HepG2 (cell line): ENCODE measurements at regions not wholly inside any gene's neighbourhood (a gene's known extent, or its start where the extent isn't known, plus 50 kb on each side); places are given as distances from the start of the nearest gene placed in this dataset.

Experiments
- ATAC-seq: fragments of 200-7000 bp; cut with Tn5 transposase; 3 replicates; pipeline ENCODE4 v1.9.1; 2020; ENCODE audit warnings: mild to moderate bottlenecking, moderate library complexity
- BruUV-seq: library from RNA; stranded (reverse); fragments of 400-500 nt; replicated peaks from 2 replicates; lab custom pipeline; 2021; lab: Mats Ljungman, UMichigan
- CTCF ChIA-PET: fragments of 300-600 bp; formaldehyde crosslinking; extraction: SDS; loops from one replicate; lab custom pipeline; 2021; ENCODE audit warnings: low total read pairs, inconsistent platforms, low intra/inter-chr PET ratio; lab: Yijun Ruan, JAX
- POLR2A ChIA-PET: fragments of 350-600 bp; sonication (Branson Sonifier 250); formaldehyde crosslinking; loops from one replicate; lab custom pipeline; 2020; ENCODE audit warnings: antibody characterized with exemption, inconsistent platforms; lab: Yijun Ruan, JAX
- DNase-seq: peaks from one replicate; pipeline ENCODE4 v3.0.0-alpha.2; 2015; ENCODE audit warnings: low spot score
- FAIRE-seq: peaks from 3 replicates; lab custom pipeline; 2011; peaks lifted over from hg19 to GRCh38; lab: Jason Lieb, UNC
- H2AFZ ChIP-seq: one replicate; pipeline ENCODE4 v1.6.1; 2011; ENCODE audit warnings: low read length, inconsistent platforms
- H3K27ac ChIP-seq: fragments of 300-600 bp; 3 replicates; pipeline ENCODE4 v1.8.0; 2011; ENCODE audit warnings: mixed run types, mild to moderate bottlenecking, mixed read lengths, low read length, inconsistent platforms; ENCODE audit not compliant: insufficient read depth; ENCODE audit errors: extremely low read length
- H3K27me3 ChIP-seq, 2 experiments: fragments of 200-600 bp in 1 of 2; 2 replicates in 1 of 2; 3 replicates in 1 of 2; pipeline versions ENCODE4 v1.6.0 to v1.8.0; 2011; ENCODE audit warnings: low read length in 2 of 2, mild to moderate bottlenecking in 2 of 2, moderate library complexity in 2 of 2, inconsistent platforms in 1 of 2; ENCODE audit not compliant: insufficient read depth in 2 of 2, control insufficient read depth in 1 of 2
- H3K36me3 ChIP-seq, 2 experiments: fragments of 200-600 bp in 1 of 2; replicated peaks in 1 of 2; 2 replicates in 1 of 2; 3 replicates in 1 of 2; pipeline versions ENCODE4 v1.5.1 to v1.8.0; 2011; ENCODE audit warnings: low read length in 2 of 2, inconsistent platforms in 1 of 2; ENCODE audit not compliant: insufficient read depth in 2 of 2, control insufficient read depth in 1 of 2
- H3K4me1 ChIP-seq: 2 replicates; pipeline ENCODE4 v1.5.1; 2012; ENCODE audit warnings: low read length, inconsistent platforms; ENCODE audit not compliant: insufficient read depth
- H3K4me2 ChIP-seq: 2 replicates; pipeline ENCODE4 v1.6.0; 2011; ENCODE audit warnings: low read depth, low read length, inconsistent platforms
- H3K4me3 ChIP-seq, 3 experiments: fragments of 200-600 bp in 1 of 3; sonication (generic), shearing (Covaris generic) in 1 of 3; replicated peaks in 1 of 3; 2 replicates each; pipeline ENCODE4 v1.5.1; 2011 to 2016; ENCODE audit warnings: low read length in 3 of 3, inconsistent platforms in 2 of 3, low read depth in 2 of 3, mild to moderate bottlenecking in 2 of 3, control low read depth in 1 of 3, mixed read lengths in 1 of 3; ENCODE audit not compliant: insufficient read depth in 1 of 3
- H3K79me2 ChIP-seq: one replicate; pipeline ENCODE4 v1.6.1; 2011; ENCODE audit warnings: low read length, inconsistent platforms; ENCODE audit not compliant: insufficient read depth
- H3K9ac ChIP-seq: 2 replicates; pipeline ENCODE4 v1.6.0; 2011; ENCODE audit warnings: mild to moderate bottlenecking, low read depth, low read length, inconsistent platforms; ENCODE audit not compliant: insufficient read depth
- H3K9me3 ChIP-seq: 2 replicates; pipeline ENCODE4 v1.5.1; 2012; ENCODE audit warnings: mild to moderate bottlenecking, low read length
- H4K20me1 ChIP-seq: 2 replicates; pipeline ENCODE4 v1.6.0; 2011; ENCODE audit warnings: inconsistent platforms, mild to moderate bottlenecking, low read length, moderate library complexity; ENCODE audit not compliant: insufficient read depth
- ATF6 ChIP-seq: sonication (generic); formaldehyde crosslinking; conservative IDR thresholded peaks from 2 replicates; pipeline ENCODE4 v1.4.0; 2020; ENCODE audit warnings: missing genetic modification reagents
- IRX3 ChIP-seq: sonication (generic); formaldehyde crosslinking; IDR thresholded peaks from 2 replicates; pipeline ENCODE4 v1.8.1; 2023; ENCODE audit warnings: mild to moderate bottlenecking, low read depth, missing genetic modification reagents, borderline replicate concordance
- MTA3 ChIP-seq: sonication (generic); formaldehyde crosslinking; IDR thresholded peaks from 2 replicates; pipeline ENCODE4 v1.4.0; 2020; ENCODE audit warnings: missing genetic modification reagents
- NCOA5 ChIP-seq: sonication (generic); formaldehyde crosslinking; IDR thresholded peaks from 2 replicates; pipeline ENCODE4 v1.4.0; 2020; ENCODE audit warnings: missing genetic modification reagents
- ZBED4 ChIP-seq: sonication (generic); formaldehyde crosslinking; IDR thresholded peaks from 2 replicates; pipeline ENCODE4 v1.4.0; 2020; ENCODE audit warnings: missing genetic modification reagents, borderline replicate concordance
- ZNF263 ChIP-seq: sonication (generic); formaldehyde crosslinking; IDR thresholded peaks from 2 replicates; pipeline ENCODE4 v1.4.0; 2020; ENCODE audit warnings: missing genetic modification reagents
- ZNF33B ChIP-seq: sonication (generic); formaldehyde crosslinking; IDR thresholded peaks from 2 replicates; pipeline ENCODE4 v1.5.1; 2020; ENCODE audit warnings: mild to moderate bottlenecking, missing genetic modification reagents
- ZNF768 ChIP-seq: sonication (generic); formaldehyde crosslinking; IDR thresholded peaks from 2 replicates; pipeline ENCODE4 v1.4.0; 2020; ENCODE audit warnings: missing genetic modification reagents
- ZNF770 ChIP-seq: sonication (generic); formaldehyde crosslinking; IDR thresholded peaks from 2 replicates; pipeline ENCODE4 v1.5.0; 2020; ENCODE audit warnings: mild to moderate bottlenecking, missing genetic modification reagents
- WGBS: methylation state at CpG from one replicate; pipeline ENCODE4 v1.1.6; 2017; ENCODE audit warnings: low lambda C conversion rate; 5-methylcytosine and 5-hydroxymethylcytosine counted together
- in situ Hi-C: cut with HindIII; loops from 2 replicates; pipeline ENCODE4 v1.10.0; 2017; ENCODE audit warnings: low pct_unique_long_range_greater_than_20kb; ENCODE audit not compliant: extremely low pct_ligation_motif_present
- intact Hi-C: fragments of 100-400 bp; cut with micrococcal nuclease; formaldehyde crosslinking; loops from one replicate; pipeline ENCODE4 v1.10.0; 2022; ENCODE audit not compliant: unreplicated experiment

- no peak for TF ChIP-seq NCOA5 (CRISPR knock-in tag)
- TF ChIP-seq MTA3 (CRISPR knock-in tag) = no peak
- TF ChIP-seq ATF6 = no peak
- no peak for TF ChIP-seq ZNF33B (CRISPR knock-in tag)
- no peak for TF ChIP-seq ZNF770 (CRISPR knock-in tag)
- TF ChIP-seq ZNF768 = peak; percentile 22; the same call in 1 of the 2 replicates
- no peak for TF ChIP-seq IRX3 (CRISPR knock-in tag)
- no peak for TF ChIP-seq ZBED4 (CRISPR knock-in tag)
- TF ChIP-seq ZNF263 (CRISPR knock-in tag) = no peak
- TF ChIP-seq, all 625 proteins: peak for 1
- Histone ChIP-seq H3K9ac (no peak overlapping the region), H3K4me1 (no peaks in the 10 kb centered on the region), H4K20me1 (no peaks in the 10 kb centered on the region), H3K9me3 (peaks cover 39% of the 10 kb centered on the region), H3K27ac (no peak overlapping the region), H3K36me3 (no peaks in the 10 kb centered on the region), H3K4me2 (no peak overlapping the region), H2AFZ (no peak overlapping the region), H3K79me2 (no peaks in the 10 kb centered on the region), H3K4me3 (no peak overlapping the region), H3K27me3 (0 out of 5 replicates have a peak, but pooled peaks cover 0 to 2% of the 10 kb centered on the region in 2 experiments)
- BruUV-seq = no TSS peak
- FAIRE-seq (no peak), ATAC-seq (peak; percentile 45), DNase-seq (no peak)
- POLR2A ChIA-PET = no interaction called here
- in situ Hi-C loops = no loop called here
- intact Hi-C loops = no loop called here
- CTCF ChIA-PET = no interaction called here
- 58% methylated on average over 38 of the region's 38 CpGs for WGBS
These were observed 441.8 kb upstream of the DEFB115 start for GRCh38 chr20:30815577-30816181.
